GM21619 (cell line): ENCODE measurements at regions not wholly inside any gene's neighbourhood (a gene's known extent, or its start where the extent isn't known, plus 50 kb on each side); places are given as distances from the start of the nearest gene placed in this dataset.
"Not testable (repeated sequence)": the region's sequence is repeated elsewhere in the genome, so short reads cannot be mapped to it uniquely, and the experiment has no call there.

ENCODE experiments used
- ATAC-seq: cut with Tn5 transposase; IDR thresholded peaks from one replicate; pipeline ENCODE4 v1.9.1; 2021; ENCODE audit not compliant: unreplicated experiment

GRCh38 chr2:35827086-35827485 lies 528.5 kb upstream of the CRIM1 start:
- ATAC-seq, result no peak

DNA sequence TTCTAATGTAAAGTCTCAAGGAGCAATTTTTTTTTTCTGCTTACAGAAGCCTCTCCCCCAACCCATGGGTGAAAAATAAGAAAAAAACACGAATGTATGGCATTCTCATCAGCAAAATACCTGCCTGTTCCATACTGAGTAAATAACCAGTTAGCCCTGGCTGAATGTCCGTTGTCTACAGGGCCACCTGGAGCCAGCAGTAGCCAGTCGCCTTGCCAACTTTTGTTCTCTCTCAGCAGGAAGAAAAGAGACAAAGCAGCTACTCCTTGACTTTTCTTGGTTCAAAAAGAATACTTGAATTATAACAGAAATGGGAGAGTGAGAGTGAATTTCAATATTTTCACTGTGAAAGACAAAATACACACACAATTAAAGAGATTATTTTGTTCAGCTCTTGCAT lies 532.9 kb upstream of the CRIM1 start:
- ATAC-seq, result no peak

- ATAC-seq, result no peak
These were observed 533.9 kb upstream of the CRIM1 start for GRCh38 chr2:35821675-35822074.

- ATAC-seq, result no peak
These were observed 535.2 kb upstream of the CRIM1 start for GRCh38 chr2:35820391-35820790.

- no peak for ATAC-seq
These were observed 536.5 kb upstream of the CRIM1 start for GRCh38 chr2:35819033-35819432.

DNA sequence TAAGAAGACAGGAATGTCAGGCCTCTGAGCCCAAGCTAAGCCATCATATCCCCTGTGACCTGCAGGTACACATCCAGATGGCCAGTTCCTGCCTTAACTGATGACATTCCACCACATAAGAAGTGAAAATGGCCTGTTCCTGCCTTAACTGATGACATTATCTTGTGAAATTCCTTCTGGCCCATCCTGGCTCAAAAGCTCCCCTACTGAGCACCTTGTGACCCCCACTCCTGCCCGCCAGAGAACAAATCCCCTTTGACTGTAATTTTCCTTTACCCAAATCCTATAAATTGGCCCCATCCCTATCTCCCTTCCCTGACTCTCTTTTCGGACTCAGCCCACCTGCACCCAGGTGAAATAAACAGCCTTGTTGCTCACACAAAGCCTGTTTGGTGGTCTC lies 537.2 kb upstream of the CRIM1 start:
- not testable (repeated sequence) for ATAC-seq

DNA sequence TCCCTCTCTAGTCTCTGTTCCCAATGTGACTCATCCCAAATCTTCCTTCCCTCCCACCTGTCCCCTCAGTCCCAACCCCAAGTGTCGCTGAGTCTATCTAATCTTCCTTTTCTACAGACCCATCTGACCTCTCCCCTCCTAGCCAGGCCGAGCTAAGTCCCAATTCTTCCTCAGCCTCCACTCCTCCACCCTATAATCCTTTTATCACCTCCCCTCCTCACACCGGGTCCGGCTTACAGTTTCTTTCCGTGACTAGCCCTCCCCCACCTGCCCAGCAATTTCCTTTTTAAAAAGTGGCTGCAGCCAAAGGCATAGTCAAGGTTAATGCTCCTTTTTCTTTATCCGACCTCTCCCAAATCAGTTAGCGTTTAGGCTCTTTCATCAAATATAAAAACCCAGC lies 541.0 kb upstream of the CRIM1 start:
- ATAC-seq, result not testable (repeated sequence)

DNA sequence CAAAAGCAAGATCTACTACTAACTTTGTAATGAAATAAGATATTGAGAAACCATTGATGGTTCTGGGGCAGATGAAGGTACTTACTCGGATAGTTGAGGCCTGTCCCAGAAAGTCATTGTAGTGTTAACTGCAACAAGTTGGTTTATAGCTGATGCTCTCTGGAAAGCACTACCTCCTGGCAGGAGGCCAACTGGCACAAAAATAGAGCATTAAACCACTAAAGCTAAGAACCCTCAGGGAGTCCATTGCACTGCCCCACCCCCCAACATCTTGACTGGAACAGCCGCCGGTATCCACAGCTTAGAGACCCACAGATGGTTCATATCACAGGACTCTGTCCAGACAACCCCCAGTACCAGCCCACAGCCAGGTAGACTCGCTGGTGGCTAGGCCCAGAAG lies 552.5 kb upstream of the CRIM1 start:
- no peak for ATAC-seq

DNA sequence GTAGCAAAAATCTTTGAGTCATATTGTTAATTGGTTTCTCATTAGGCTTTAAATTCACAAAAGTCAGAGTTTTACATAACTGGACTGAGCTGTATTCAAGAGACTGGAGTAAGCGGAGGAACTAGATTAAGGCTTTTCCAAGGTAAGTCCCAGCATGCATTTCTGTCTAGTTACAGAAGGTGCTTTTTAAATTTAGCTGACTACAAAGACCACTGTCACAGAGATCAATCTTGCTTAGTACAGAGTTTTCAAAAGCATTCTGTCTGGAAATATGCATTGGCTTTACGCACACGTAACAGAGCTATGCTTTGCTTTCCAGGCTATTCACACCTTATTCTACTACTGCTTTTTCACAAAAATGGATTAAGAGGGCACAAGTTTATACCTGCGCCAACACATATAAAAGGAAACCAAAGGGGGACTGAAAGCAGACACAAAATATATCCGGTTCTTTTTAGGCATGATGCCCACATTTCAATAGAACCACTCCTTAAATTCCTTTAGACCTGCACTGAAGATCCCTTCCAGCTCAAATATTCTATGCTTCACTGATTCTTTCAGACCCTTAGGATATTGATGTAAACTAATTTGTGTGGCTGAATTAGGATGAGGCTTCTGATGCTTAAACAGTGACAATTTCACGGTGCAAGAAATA lies 560.7 kb upstream of the CRIM1 start:
- ATAC-seq, result no peak

DNA sequence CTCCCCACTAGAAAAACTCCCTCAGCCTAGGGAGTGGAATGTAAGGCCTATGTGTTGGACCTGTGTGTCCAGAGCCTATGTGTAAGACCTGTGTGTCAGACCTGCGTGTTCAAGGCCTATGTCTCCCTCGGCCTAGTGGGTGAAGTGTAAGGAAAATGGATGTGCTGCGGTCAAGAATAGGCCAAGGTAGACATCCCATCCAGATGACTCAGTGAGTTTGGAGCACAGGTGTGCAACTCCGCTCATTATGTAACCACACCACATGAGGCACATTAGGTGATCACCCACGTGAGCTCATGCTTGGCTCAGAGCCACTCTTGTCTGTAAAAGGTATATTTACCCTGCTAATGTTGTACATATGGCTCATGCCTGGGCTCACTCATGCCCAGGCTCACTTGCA lies 565.3 kb upstream of the CRIM1 start:
- ATAC-seq, result no peak

GRCh38 chr2:35788543-35788942 lies 567.0 kb upstream of the CRIM1 start:
- ATAC-seq, result no peak

DNA sequence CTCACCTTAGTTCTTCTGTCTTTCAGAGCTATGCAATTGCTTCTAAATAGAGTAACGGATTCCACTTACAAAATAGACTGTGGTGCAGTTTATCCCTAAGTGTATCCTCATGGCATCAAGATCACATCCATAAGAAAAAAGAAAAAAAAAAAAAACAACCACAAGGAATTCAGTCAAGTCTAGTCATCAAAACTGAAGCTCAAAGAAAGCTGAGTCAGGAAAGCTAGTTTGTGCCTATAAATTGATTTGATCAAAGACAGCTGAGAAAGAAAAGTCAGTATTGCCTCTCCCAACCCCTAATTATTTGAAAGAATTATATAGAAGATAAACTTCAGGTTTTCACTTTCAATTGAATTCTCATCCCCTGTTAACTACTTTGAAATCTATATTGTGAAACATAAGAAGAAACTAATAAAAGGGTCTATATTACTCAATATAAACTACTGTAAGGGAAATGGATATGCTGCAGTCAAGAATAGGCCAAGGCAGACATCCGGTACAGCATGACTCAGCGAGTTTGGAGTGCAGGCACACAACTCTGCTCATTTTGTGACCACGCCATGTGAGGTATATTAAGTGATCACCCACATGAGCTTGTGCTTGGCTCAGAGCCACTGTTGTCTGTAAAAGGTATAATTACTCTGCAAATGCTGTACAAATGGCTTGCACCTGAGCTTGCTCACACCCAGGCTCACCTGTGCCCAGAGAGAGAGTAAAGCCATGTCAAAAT lies 568.1 kb upstream of the CRIM1 start:
- no peak for ATAC-seq

GRCh38 chr2:35785564-35785963 lies 570.0 kb upstream of the CRIM1 start:
- no peak for ATAC-seq

DNA sequence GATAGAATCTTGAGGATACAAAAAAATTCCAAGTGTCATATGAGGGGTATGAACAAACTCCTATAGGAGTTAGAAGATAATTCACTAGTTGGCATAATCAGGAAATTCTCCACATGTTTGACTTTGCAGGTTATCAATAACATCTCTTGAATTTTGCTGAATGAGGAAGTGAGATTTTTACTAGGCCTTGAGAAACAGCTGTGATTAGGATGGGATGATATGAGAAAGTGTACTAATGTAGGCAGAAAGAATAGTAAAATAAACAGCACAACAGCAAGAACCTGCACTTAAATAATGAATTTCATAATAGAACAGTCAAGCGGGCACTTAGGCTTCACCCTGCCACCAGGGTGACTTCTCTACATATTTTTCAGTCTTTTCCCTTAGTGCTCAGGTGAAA lies 570.8 kb upstream of the CRIM1 start:
- ATAC-seq, result no peak

- ATAC-seq, result no peak
These were observed 571.9 kb upstream of the CRIM1 start for GRCh38 chr2:35783723-35784122.

DNA sequence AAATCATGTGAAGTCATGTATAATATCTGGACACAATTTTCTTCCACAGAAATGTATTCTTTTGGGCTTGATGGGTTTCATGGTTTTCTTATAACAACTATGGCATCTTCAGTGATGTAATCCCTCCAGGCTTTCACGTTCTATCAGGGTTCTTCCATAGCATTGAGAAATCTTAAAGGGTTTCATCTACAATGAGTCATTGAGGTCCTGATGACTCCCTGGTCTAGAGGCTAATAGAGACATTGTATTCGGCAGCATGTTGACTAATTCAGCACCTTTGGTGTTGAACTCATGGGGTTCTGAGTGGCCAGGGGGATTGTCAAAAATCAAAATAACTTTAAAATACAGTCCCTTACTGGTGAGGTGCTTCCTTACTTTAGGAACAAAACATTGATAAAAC lies 614.0 kb upstream of the CRIM1 start:
- no peak for ATAC-seq

- no peak for ATAC-seq
These were observed 623.9 kb upstream of the CRIM1 start for GRCh38 chr2:35731674-35732073.

- ATAC-seq, result no peak
These were observed 640.7 kb upstream of the CRIM1 start for GRCh38 chr2:35714883-35715282.

DNA sequence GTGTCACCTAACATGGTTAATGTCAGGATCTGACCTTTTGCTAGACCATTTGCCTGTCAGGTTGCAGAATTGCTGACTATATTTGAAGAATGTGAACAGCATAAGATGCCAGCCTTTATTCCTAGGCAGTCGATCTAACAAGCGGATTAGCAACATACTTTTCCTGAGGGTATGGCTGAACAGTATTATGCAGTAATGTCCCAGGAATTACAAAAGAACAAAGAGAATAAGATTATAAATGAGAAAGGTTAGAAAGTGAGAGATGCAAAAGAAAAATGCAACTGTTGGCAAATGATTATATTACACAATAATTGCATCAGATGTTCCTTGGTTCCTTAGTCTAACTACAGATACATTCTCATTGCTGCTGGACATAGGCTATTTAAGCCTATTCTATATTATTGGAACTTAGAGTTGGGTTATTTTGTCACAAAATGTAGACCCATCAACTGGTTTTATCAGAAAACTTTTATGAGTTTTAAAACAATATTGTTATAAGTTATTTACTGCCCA lies 647.1 kb upstream of the CRIM1 start:
- no peak for ATAC-seq

DNA sequence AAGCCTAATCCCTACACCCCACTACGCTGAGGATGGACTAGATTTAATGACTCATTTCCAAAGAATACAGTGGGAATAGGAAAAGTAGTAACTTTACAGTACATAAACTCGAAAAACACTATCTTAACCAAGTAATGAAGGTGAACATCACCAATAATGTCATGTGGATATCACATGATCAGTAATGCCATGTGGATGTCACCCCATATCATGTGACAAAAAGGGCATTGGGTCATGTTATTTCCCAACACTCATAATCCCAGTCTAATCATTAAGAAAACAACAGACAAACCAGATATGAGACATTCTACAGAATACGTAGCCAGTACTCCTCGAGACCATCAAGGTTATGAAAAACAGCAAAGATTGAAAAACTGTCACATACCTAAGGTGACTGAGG lies 667.3 kb upstream of the CRIM1 start:
- ATAC-seq, result no peak

GRCh38 chr2:35651688-35652323 lies 703.8 kb upstream of the CRIM1 start:
- ATAC-seq, result no peak

DNA sequence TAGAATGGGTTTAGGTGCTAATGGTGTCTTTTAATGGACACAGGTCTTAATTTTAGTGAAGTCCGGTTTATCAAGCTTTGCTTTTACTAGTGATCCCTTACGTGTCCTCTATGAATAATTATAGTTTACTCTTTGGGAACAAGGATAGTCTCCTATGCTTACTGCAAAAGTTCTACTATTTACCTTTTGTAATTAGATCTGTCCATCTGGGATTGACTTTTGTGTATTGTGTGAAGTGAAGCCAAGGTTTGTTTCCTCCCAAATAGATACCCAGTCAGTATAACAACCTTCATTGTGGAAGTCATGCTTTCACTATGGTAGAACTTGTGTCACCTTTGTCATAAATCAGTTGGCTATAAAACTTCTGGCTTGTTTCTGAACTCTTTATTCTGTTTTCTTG lies 740.9 kb upstream of the CRIM1 start:
- ATAC-seq, result no peak
